Mammary epithelial cell (primary cell): ENCODE measurements at regions not wholly inside any gene's neighbourhood (a gene's known extent, or its start where the extent isn't known, plus 50 kb on each side); places are given as distances from the start of the nearest gene placed in this dataset.

Experiments
- CTCF ChIP-seq, 2 donors: IDR thresholded peaks in 1 of 2; conservative IDR thresholded peaks in 1 of 2; 2 replicates each; pipeline ENCODE4 v1.5.1; 2011 to 2012; ENCODE audit warnings: inconsistent platforms in 2 of 2, low read length in 2 of 2, mild to moderate bottlenecking in 2 of 2, control low read depth in 1 of 2, low read depth in 1 of 2; ENCODE audit not compliant: insufficient read depth in 1 of 2; ENCODE audit errors: extremely low read depth in 1 of 2
- EZH2 ChIP-seq: IDR thresholded peaks from 2 replicates; pipeline ENCODE4 v1.6.1; 2012; ENCODE audit warnings: low read length, inconsistent platforms, borderline replicate concordance

- TF ChIP-seq CTCF (conservative IDR thresholded peaks at IDR 0.05 in 1 of 2, IDR thresholded peaks at IDR 0.05 in 1 of 2; ENCODE audit: extremely low read depth in 1 of 2, insufficient read depth in 1 of 2, low read depth in 1 of 2, low read length in 2 of 2) (no peak), EZH2 (no peak)
Measured at GRCh38 chr13:99834246-99834645, 137.3 kb downstream of the ZIC5 start.
